22Rv1 (cell line): ENCODE measurements at regions not wholly inside any gene's neighbourhood (a gene's known extent, or its start where the extent isn't known, plus 50 kb on each side); places are given as distances from the start of the nearest gene placed in this dataset.

Source experiments
- H3K27ac ChIP-seq: fragments of 450-650 bp; 2 replicates; pipeline ENCODE4 v1.5.1; 2017
- ZFX ChIP-seq: fragments of 450-650 bp; IDR thresholded peaks from 2 replicates; pipeline ENCODE4 v1.6.1; 2017; ENCODE audit warnings: antibody characterized with exemption, borderline replicate concordance
- TF ChIP-seq, protein P1 (sequence below): fragments of 450-650 bp; IDR thresholded peaks from 2 replicates; pipeline ENCODE4 v1.5.1; 2017; ENCODE audit warnings: mild to moderate bottlenecking

GRCh38 chr22:19593991-19594569 lies 69.9 kb upstream of the CLDN5 start:
- no peak overlapping the region for H3K27ac ChIP-seq
- TF ChIP-seq, protein P1, sequence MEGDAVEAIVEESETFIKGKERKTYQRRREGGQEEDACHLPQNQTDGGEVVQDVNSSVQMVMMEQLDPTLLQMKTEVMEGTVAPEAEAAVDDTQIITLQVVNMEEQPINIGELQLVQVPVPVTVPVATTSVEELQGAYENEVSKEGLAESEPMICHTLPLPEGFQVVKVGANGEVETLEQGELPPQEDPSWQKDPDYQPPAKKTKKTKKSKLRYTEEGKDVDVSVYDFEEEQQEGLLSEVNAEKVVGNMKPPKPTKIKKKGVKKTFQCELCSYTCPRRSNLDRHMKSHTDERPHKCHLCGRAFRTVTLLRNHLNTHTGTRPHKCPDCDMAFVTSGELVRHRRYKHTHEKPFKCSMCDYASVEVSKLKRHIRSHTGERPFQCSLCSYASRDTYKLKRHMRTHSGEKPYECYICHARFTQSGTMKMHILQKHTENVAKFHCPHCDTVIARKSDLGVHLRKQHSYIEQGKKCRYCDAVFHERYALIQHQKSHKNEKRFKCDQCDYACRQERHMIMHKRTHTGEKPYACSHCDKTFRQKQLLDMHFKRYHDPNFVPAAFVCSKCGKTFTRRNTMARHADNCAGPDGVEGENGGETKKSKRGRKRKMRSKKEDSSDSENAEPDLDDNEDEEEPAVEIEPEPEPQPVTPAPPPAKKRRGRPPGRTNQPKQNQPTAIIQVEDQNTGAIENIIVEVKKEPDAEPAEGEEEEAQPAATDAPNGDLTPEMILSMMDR, result no peak
- TF ChIP-seq ZFX, result no peak

- no peak for TF ChIP-seq ZFX
- TF ChIP-seq, protein P1, result no peak
- H3K27ac ChIP-seq, result no peak overlapping the region
Measured at GRCh38 chr22:19595532-19595931, 71.3 kb upstream of the CLDN5 start.

- TF ChIP-seq ZFX, result no peak
- TF ChIP-seq, protein P1, result no peak
- H3K27ac ChIP-seq, result no peak overlapping the region
Measured at GRCh38 chr22:19596680-19597398, 72.6 kb upstream of the CLDN5 start.

DNA sequence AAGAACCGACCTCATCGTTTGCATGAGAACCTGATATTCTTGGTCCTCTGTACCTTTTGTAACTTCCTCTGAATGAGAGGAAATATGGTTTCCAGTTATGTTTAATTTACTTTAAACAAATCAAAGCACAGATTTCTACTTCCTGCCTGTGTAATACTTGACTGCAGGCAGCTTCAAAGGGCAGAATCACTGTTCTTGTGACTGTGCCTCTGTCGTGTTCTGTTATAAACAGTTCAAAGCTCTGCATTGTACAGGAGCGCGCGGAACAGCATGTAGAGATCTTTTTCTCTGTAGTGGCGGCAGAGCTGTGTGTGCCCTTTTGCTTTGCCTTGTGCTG lies 73.2 kb upstream of the CLDN5 start:
- no peak overlapping the region for H3K27ac ChIP-seq
- TF ChIP-seq ZFX, result no peak
- TF ChIP-seq, protein P1, result no peak

DNA sequence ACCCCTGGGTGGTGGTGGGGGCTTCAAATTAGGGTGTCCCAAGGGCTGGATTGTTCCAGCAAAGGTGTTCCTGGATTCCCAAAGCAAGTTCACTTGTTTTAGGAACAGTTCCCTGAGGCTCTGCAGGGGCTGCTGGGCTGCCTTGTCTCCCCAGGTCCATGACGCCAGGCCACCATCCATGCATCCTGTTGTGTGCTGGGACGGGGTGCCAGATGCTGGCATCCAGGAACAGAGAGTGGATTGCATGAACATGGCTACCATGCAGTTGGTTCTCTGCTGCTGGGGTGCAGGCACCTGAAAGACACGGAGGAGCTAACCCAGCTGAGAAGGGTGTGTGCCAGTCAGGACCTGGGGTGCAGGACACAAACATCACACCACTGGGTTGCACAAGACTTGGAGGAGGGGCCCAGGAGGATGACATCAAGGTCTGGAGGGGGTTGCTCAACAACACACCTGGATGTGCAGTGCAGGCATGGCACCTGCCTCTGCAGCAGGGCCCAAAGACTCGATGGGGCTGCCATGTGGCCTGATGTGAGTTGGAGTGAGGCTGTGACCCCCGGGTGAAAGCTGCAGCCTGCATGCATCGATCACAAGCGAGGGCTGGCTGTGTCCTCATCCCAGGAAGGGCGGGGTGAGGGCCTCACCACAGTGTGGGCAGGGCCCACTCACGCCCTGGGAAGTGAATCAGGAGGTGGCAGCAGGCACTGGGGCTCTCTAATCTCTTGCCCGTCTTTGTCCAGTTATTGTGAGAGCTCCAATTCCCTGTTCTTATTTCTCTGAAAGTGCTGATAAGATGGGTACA lies 74.0 kb upstream of the CLDN5 start:
- TF ChIP-seq ZFX, result no peak
- TF ChIP-seq, protein P1, result no peak
- no peak overlapping the region for H3K27ac ChIP-seq

GRCh38 chr22:19599004-19599403 lies 74.8 kb upstream of the CLDN5 start:
- no peak overlapping the region for H3K27ac ChIP-seq
- TF ChIP-seq ZFX, result no peak
- TF ChIP-seq, protein P1, result no peak

DNA sequence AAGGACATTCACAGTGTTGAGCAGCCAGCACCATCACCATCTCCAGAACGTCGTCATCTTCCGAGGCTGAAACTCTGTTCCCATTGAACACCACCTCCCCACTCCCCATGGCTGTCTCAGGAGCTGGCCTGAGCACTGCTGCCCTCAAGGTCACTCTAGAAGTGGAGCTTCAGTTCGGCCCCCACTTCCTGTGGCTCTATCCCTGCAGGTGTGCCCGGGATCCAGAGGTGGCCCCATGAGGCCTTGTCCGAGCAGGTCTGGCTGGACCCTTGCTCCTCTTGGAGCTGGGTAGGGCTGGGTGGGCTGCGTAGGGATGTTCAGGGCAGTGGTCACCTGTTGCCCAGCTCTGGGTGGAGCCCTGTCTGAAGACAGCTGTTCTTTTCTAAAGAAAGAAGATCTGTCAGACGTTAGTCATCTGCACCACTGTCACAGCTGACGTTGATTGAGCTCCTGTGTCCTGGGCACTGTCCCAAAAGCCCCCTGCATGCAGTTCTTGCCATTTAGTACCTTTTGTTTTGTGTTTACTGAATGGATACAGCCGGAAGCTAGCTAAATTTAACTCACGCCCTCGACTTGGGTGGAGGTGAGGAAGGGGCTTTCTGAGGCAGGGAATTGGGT lies 75.5 kb upstream of the CLDN5 start:
- TF ChIP-seq ZFX, result no peak
- TF ChIP-seq, protein P1, result no peak
- no peak overlapping the region for H3K27ac ChIP-seq

GRCh38 chr22:19603346-19603745 lies 79.1 kb upstream of the CLDN5 start:
- H3K27ac ChIP-seq, result peak overlapping the region; percentile 57
